GM12878 (cell line): ENCODE measurements at regions not wholly inside any gene's neighbourhood (a gene's known extent, or its start where the extent isn't known, plus 50 kb on each side); places are given as distances from the start of the nearest gene placed in this dataset.

ENCODE experiments used
- ATAC-seq: fragments of 200-7000 bp; cut with Tn5 transposase; 3 replicates; pipeline ENCODE4 v1.9.1; 2020; ENCODE audit warnings: mild to moderate bottlenecking, moderate library complexity
- BruUV-seq: library from RNA; stranded (reverse); fragments of 400-500 nt; replicated peaks from 2 replicates; lab custom pipeline; 2021; lab: Mats Ljungman, UMichigan
- CTCF ChIA-PET: fragments of 300-600 bp; sonication (Branson Sonifier 250); formaldehyde crosslinking; extraction: SDS; loops from one replicate; lab custom pipeline; 2021; ENCODE audit warnings: inconsistent platforms; lab: Yijun Ruan, JAX
- POLR2A ChIA-PET: fragments of 350-600 bp; formaldehyde crosslinking; extraction: SDS; loops from one replicate; lab custom pipeline; 2021; ENCODE audit warnings: inconsistent platforms; lab: Charles Lee
- RAD21 ChIA-PET: fragments of 300-600 bp; sonication (Branson Sonifier 250); formaldehyde crosslinking; loops from one replicate; lab custom pipeline; 2023; ENCODE audit warnings: antibody characterized with exemption; ENCODE audit not compliant: unreplicated experiment; lab: Charles Lee
- SMC1A ChIA-PET: fragments of 300-600 bp; sonication (Branson Sonifier 250); formaldehyde crosslinking; loops from one replicate; lab custom pipeline; 2023; ENCODE audit not compliant: unreplicated experiment, uncharacterized antibody; lab: Charles Lee
- DNase-seq: peaks from one replicate; pipeline ENCODE4 v3.0.0-alpha.2; 2011; ENCODE audit warnings: low read depth, low spot score
- FAIRE-seq: peaks from 3 replicates; lab custom pipeline; 2011; peaks lifted over from hg19 to GRCh38; lab: Jason Lieb, UNC
- H2AFZ ChIP-seq: 2 replicates; pipeline ENCODE4 v1.6.0; 2011; ENCODE audit warnings: low read depth, low read length, control low read depth; ENCODE audit not compliant: control insufficient read depth
- H3K27ac ChIP-seq: 2 replicates; pipeline ENCODE4 v1.5.1; 2011; ENCODE audit warnings: control low read depth; ENCODE audit not compliant: control insufficient read depth, insufficient read depth
- H3K27me3 ChIP-seq, 2 experiments: replicated peaks in 1 of 2; 2 replicates each; pipeline versions ENCODE4 v1.6.0 to v1.6.1; 2011; ENCODE audit warnings: low read length in 1 of 2; ENCODE audit not compliant: control insufficient read depth in 2 of 2, insufficient read depth in 2 of 2
- H3K36me3 ChIP-seq, 2 experiments: 2 replicates each; pipeline ENCODE4 v1.5.1; 2011; ENCODE audit warnings: low read length in 1 of 2; ENCODE audit not compliant: control insufficient read depth in 2 of 2, insufficient read depth in 2 of 2
- H3K4me1 ChIP-seq: 2 replicates; pipeline ENCODE4 v1.6.1; 2011; ENCODE audit warnings: mild to moderate bottlenecking, low read length, moderate library complexity, mixed read lengths; ENCODE audit not compliant: control insufficient read depth, insufficient read depth
- H3K4me2 ChIP-seq: 2 replicates; pipeline ENCODE4 v1.6.0; 2011; ENCODE audit warnings: control low read depth; ENCODE audit not compliant: control insufficient read depth, insufficient read depth
- H3K4me3 ChIP-seq: fragments of 200-600 bp; sonication (generic); 2 replicates; pipeline ENCODE4 v1.5.1; 2016
- H3K79me2 ChIP-seq: 2 replicates; pipeline ENCODE4 v1.6.0; 2011; ENCODE audit warnings: low read length; ENCODE audit not compliant: control insufficient read depth, insufficient read depth
- H3K9ac ChIP-seq: 2 replicates; pipeline ENCODE4 v1.8.0; 2011; ENCODE audit warnings: low read length, control low read depth, mixed read lengths; ENCODE audit not compliant: control insufficient read depth, insufficient read depth
- H3K9me3 ChIP-seq: replicated peaks from 3 replicates; pipeline ENCODE4 v1.5.1; 2011; ENCODE audit warnings: mild to moderate bottlenecking, low read length; ENCODE audit not compliant: control insufficient read depth, insufficient read depth
- H4K20me1 ChIP-seq: 2 replicates; pipeline ENCODE4 v1.6.0; 2011; ENCODE audit not compliant: control insufficient read depth, insufficient read depth
- BCL11A ChIP-seq: IDR thresholded peaks from 2 replicates; pipeline ENCODE4 v1.6.1; 2011; ENCODE audit warnings: low read depth, low read length
- CHD1 ChIP-seq: IDR thresholded peaks from 2 replicates; pipeline ENCODE4 v1.6.1; 2012; ENCODE audit warnings: low read depth, low read length, improper control_type of control experiment
- EP300 ChIP-seq, 2 experiments: fragments of 150-350 bp in 1 of 2; IDR thresholded peaks; 2 replicates each; pipeline ENCODE4 v1.6.1; 2011 to 2012; ENCODE audit warnings: low read depth in 2 of 2, low read length in 2 of 2, borderline replicate concordance in 1 of 2, improper control_type of control experiment in 1 of 2, inconsistent platforms in 1 of 2; ENCODE audit not compliant: control insufficient read depth in 1 of 2
- KDM1A ChIP-seq: fragments of 200-600 bp; sonication (generic); IDR thresholded peaks from 2 replicates; pipeline ENCODE4 v1.6.1; 2016; ENCODE audit warnings: borderline replicate concordance
- MEF2B ChIP-seq: fragments of 450-650 bp; IDR thresholded peaks from 2 replicates; pipeline ENCODE4 v1.6.1; 2018; ENCODE audit warnings: mild to moderate bottlenecking, moderate library complexity; ENCODE audit not compliant: partially characterized antibody, poor library complexity, severe bottlenecking
- SIX5 ChIP-seq: IDR thresholded peaks from 2 replicates; pipeline ENCODE4 v1.6.1; 2011; ENCODE audit warnings: mild to moderate bottlenecking, low read depth, low read length, moderate library complexity; ENCODE audit not compliant: severe bottlenecking
- STAT1 ChIP-seq: fragments of 450-650 bp; conservative IDR thresholded peaks from 2 replicates; pipeline ENCODE4 v1.6.1; 2014; ENCODE audit warnings: antibody characterized with exemption, mild to moderate bottlenecking
- TAF1 ChIP-seq: IDR thresholded peaks from 2 replicates; pipeline ENCODE4 v1.6.1; 2011; ENCODE audit warnings: mild to moderate bottlenecking, low read depth, low read length, borderline replicate concordance
- ZNF217 ChIP-seq: fragments of 450-650 bp; IDR thresholded peaks from 2 replicates; pipeline ENCODE4 v1.6.1; 2017; ENCODE audit warnings: antibody characterized with exemption, mild to moderate bottlenecking
- WGBS: methylation state at CpG from one replicate; pipeline ENCODE4 v1.1.6; 2016; ENCODE audit warnings: low lambda C conversion rate; ENCODE audit not compliant: insufficient replicate concordance, insufficient coverage; ENCODE audit errors: missing lambda C conversion rate; 5-methylcytosine and 5-hydroxymethylcytosine counted together
- in situ Hi-C: fragments of 300-500 bp; cut with MboI; formaldehyde crosslinking; loops from 9 replicates; pipeline ENCODE4 v1.14.3; 2018; ENCODE audit warnings: mixed read lengths
- intact Hi-C: fragments of 100-400 bp; cut with micrococcal nuclease; formaldehyde crosslinking; loops from one replicate; pipeline ENCODE4 v1.14.2; 2022; ENCODE audit not compliant: unreplicated experiment
- TF ChIP-seq, protein P1 (sequence below): fragments of 450-650 bp; IDR thresholded peaks from 2 replicates; pipeline ENCODE4 v1.6.1; 2016; ENCODE audit warnings: mild to moderate bottlenecking, moderate library complexity, borderline replicate concordance
- TF ChIP-seq, protein P2 (sequence below): IDR thresholded peaks from 2 replicates; pipeline ENCODE4 v1.6.1; 2012; ENCODE audit warnings: mild to moderate bottlenecking, low read depth, low read length

DNA sequence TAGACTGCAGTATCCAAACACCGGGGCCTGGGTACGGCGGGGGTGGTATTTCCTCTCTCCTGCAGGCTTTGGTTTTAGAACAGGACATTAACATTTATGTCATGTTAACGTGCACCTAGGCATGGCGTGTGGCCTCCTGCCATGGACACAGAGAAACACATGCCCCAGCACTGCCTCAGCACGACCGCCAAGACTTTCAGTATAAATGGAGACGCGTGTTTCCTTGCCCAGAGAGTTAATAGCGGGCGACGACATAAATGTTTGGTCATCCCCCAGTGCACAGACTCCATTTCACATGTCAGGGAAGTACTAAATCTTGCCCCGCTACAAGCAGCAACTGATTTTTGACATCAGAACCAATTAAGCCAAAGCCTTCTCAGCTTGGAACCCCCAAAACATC, 737.9 kb downstream of the RAB28 start:
- TF ChIP-seq BCL11A (no peak), SIX5 (no peak), STAT1 (no peak), CHD1 (no peak), KDM1A (no peak), EP300 (IDR thresholded peaks at IDR 0.05; ENCODE audit: borderline replicate concordance in 1 of 2, control insufficient read depth in 1 of 2, low read depth in 2 of 2, low read length in 2 of 2) (no peak), TAF1 (no peak)
- CTCF ChIA-PET, result interaction anchor here (0.6 kb wide), 1 partner anchor 343 kb away, joined by 3 read pairs; no protein-coding TSS in a partner anchor
- 37% methylated on average over 13 of the region's 13 CpGs for WGBS
- Histone ChIP-seq H3K27me3 (no peaks in the 10 kb centered on the region), H3K9ac (no peak overlapping the region), H3K4me2 (no peak overlapping the region), H3K9me3 (no peaks in the 10 kb centered on the region), H4K20me1 (no peaks in the 10 kb centered on the region), H2AFZ (no peak overlapping the region), H3K4me3 (no peak overlapping the region), H3K27ac (no peak overlapping the region), H3K79me2 (no peaks in the 10 kb centered on the region), H3K4me1 (no peaks in the 10 kb centered on the region), H3K36me3 (no peaks in the 10 kb centered on the region)
- FAIRE-seq, result no peak
- DNase-seq, result no peak
- in situ Hi-C loops (no loop called here), intact Hi-C loops (no loop called here)
- no TSS peak for BruUV-seq
- no peak for ATAC-seq
- SMC1A ChIA-PET, result no interaction called here
- RAD21 ChIA-PET, result no interaction called here
- POLR2A ChIA-PET, result no interaction called here

DNA sequence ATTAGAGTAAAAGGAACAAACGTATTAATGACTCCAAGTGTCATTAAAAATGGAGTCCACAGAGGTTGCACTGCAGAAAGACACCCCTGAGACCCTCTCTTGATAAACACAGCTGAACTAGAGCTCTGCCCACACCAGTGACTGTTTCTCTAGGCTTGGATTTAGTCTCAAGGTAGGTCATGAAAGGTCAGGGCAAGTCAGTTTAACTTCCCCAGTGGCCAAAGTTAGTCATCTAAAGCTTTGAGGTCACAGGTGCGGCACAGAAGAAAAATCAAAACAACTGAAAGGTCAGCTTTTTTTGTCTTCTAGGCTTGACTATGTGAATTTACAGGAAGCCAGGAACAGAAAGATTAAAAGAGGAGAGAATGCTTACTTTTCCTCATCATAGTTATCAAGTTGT, 749.6 kb downstream of the RAB28 start:
- ChIA-PET SMC1A (no interaction called here), RAD21 (no interaction called here), CTCF (no interaction called here), POLR2A (no interaction called here)
- in situ Hi-C loops (no loop called here), intact Hi-C loops (no loop called here)
- no peak overlapping the region for H3K4me2 ChIP-seq
- FAIRE-seq, result no peak
- H2AFZ ChIP-seq, result no peak overlapping the region
- no peaks in the 10 kb centered on the region for H3K36me3 ChIP-seq
- no peak overlapping the region for H3K4me3 ChIP-seq
- H4K20me1 ChIP-seq, result no peaks in the 10 kb centered on the region
- no peaks in the 10 kb centered on the region for H3K9me3 ChIP-seq
- no peak for DNase-seq
- WGBS, result 0% methylated on average over 2 of the region's 2 CpGs
- no peaks in the 10 kb centered on the region for H3K79me2 ChIP-seq
- no peaks in the 10 kb centered on the region for H3K27me3 ChIP-seq
- no peak overlapping the region for H3K27ac ChIP-seq
- H3K9ac ChIP-seq, result no peak overlapping the region
- H3K4me1 ChIP-seq, result no peaks in the 10 kb centered on the region
- no TSS peak for BruUV-seq
- no peak for ATAC-seq
- TF ChIP-seq, protein P1, sequence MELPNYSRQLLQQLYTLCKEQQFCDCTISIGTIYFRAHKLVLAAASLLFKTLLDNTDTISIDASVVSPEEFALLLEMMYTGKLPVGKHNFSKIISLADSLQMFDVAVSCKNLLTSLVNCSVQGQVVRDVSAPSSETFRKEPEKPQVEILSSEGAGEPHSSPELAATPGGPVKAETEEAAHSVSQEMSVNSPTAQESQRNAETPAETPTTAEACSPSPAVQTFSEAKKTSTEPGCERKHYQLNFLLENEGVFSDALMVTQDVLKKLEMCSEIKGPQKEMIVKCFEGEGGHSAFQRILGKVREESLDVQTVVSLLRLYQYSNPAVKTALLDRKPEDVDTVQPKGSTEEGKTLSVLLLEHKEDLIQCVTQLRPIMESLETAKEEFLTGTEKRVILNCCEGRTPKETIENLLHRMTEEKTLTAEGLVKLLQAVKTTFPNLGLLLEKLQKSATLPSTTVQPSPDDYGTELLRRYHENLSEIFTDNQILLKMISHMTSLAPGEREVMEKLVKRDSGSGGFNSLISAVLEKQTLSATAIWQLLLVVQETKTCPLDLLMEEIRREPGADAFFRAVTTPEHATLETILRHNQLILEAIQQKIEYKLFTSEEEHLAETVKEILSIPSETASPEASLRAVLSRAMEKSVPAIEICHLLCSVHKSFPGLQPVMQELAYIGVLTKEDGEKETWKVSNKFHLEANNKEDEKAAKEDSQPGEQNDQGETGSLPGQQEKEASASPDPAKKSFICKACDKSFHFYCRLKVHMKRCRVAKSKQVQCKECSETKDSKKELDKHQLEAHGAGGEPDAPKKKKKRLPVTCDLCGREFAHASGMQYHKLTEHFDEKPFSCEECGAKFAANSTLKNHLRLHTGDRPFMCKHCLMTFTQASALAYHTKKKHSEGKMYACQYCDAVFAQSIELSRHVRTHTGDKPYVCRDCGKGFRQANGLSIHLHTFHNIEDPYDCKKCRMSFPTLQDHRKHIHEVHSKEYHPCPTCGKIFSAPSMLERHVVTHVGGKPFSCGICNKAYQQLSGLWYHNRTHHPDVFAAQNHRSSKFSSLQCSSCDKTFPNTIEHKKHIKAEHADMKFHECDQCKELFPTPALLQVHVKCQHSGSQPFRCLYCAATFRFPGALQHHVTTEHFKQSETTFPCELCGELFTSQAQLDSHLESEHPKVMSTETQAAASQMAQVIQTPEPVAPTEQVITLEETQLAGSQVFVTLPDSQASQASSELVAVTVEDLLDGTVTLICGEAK, result no peak
- TF ChIP-seq MEF2B (no peak), ZNF217 (no peak), STAT1 (no peak)
- TF ChIP-seq, protein P2, sequence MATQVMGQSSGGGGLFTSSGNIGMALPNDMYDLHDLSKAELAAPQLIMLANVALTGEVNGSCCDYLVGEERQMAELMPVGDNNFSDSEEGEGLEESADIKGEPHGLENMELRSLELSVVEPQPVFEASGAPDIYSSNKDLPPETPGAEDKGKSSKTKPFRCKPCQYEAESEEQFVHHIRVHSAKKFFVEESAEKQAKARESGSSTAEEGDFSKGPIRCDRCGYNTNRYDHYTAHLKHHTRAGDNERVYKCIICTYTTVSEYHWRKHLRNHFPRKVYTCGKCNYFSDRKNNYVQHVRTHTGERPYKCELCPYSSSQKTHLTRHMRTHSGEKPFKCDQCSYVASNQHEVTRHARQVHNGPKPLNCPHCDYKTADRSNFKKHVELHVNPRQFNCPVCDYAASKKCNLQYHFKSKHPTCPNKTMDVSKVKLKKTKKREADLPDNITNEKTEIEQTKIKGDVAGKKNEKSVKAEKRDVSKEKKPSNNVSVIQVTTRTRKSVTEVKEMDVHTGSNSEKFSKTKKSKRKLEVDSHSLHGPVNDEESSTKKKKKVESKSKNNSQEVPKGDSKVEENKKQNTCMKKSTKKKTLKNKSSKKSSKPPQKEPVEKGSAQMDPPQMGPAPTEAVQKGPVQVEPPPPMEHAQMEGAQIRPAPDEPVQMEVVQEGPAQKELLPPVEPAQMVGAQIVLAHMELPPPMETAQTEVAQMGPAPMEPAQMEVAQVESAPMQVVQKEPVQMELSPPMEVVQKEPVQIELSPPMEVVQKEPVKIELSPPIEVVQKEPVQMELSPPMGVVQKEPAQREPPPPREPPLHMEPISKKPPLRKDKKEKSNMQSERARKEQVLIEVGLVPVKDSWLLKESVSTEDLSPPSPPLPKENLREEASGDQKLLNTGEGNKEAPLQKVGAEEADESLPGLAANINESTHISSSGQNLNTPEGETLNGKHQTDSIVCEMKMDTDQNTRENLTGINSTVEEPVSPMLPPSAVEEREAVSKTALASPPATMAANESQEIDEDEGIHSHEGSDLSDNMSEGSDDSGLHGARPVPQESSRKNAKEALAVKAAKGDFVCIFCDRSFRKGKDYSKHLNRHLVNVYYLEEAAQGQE, result no peak
